Activated CD8-positive, alpha-beta memory T cell treated with anti-CD3 and anti-CD28 coated beads for 36 hours (primary cell): ENCODE measurements at regions not wholly inside any gene's neighbourhood (a gene's known extent, or its start where the extent isn't known, plus 50 kb on each side); places are given as distances from the start of the nearest gene placed in this dataset.

Experiments used
- CTCF ChIA-PET: fragments of 350-600 bp; sonication (Branson Sonifier 250); formaldehyde crosslinking; loops from one replicate; lab custom pipeline; 2021; ENCODE audit warnings: antibody characterized with exemption; lab: Charles Lee
- POLR2A ChIA-PET: fragments of 350-600 bp; sonication (Branson Sonifier 250); formaldehyde crosslinking; loops from one replicate; lab custom pipeline; 2021; ENCODE audit warnings: antibody characterized with exemption; lab: Charles Lee

DNA sequence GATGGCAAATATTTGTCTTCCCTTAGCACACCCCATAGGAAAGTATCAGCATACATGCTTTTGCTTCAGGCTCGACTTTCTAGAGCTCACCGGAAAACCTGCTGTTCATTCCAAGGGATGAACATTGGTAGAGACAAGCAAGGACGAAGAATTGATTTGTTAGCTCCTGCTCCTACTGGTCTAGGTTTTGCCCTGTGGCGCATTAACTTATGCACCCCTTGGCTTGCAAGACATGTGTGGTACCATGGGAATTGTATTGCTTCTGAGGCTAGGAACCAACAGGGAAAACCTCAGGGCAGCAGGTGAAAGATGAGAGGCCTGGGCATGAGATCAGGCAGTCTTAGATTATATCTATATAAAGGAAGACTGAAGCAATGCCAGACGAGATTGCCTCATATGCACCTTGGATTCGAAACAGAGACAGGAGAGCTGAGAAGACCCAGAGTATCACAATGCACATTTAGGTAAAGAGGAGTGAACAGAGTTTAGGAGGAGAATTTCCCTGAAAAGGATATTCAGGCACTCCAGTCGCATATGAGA lies 771.2 kb upstream of the B3GALT2 start:
- POLR2A ChIA-PET: no interaction called here
- CTCF ChIA-PET: interaction anchor here (1.0 kb wide), 1 partner anchor 17 kb away, joined by 3 read pairs; no protein-coding TSS in a partner anchor

DNA sequence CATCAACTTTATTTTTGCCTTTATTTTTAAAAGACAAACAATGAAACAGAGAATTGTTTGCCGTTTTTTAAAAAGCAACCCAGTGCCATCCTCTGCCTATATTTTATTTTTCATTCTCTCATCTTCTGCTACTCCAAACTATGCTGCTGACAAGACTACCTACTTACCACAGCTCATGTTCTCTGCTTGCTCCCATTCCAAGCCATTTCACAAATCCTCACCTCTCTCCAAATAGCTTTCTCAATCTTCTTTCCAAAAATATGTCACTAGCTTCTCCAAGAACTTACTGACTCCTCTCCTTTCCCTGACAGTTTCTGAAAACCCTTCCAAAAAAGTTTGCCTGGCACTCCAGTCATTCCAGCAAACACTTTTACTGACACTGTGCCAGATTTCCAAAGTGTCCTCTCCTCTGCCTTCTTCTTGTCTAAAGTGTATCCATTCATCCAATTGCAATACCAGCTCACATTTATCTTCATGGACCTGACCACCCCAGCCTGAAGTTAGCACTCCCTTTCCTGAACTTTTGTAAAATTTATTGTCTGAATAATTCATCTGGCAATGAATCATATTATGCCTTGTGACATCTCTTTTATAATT lies 766.5 kb upstream of the B3GALT2 start:
- CTCF ChIA-PET: interaction anchor here (0.7 kb wide), 1 partner anchor 82 kb away, joined by 3 read pairs; no protein-coding TSS in a partner anchor
- POLR2A ChIA-PET: no interaction called here

- CTCF ChIA-PET: no interaction called here
These were observed 765.6 kb upstream of the B3GALT2 start for GRCh38 chr1:193951984-193952383.

DNA sequence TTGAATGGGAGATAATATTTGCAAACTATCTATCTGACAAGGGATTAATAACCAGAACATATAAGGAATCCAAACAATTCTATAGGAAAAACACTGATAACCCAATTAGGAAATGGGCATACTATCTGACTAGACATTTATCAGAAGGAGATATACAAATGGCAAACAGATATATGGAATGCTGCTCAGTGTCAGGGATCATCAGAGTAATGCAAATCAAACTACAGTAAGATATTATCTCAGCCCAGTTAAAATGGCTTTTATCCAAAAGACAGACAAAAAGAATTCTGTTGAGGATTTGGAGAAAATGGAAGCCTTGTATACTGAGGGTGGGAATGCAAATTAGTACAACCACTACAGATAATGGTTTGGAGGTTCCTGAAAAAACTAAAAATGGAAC lies 758.0 kb upstream of the B3GALT2 start:
- POLR2A ChIA-PET: no interaction called here

More at GRCh38 chr1:193951984-193952383, 765.6 kb upstream of the B3GALT2 start:
- POLR2A ChIA-PET: no interaction called here

GRCh38 chr1:193940176-193940575 lies 753.8 kb upstream of the B3GALT2 start:
- ChIA-PET CTCF (interaction anchor here (1.0 kb wide), 1 partner anchor 17 kb away, joined by 3 read pairs; no protein-coding TSS in a partner anchor), POLR2A (no interaction called here)

More for the DNA sequence above, 758.0 kb upstream of the B3GALT2 start:
- CTCF ChIA-PET: no interaction called here

DNA sequence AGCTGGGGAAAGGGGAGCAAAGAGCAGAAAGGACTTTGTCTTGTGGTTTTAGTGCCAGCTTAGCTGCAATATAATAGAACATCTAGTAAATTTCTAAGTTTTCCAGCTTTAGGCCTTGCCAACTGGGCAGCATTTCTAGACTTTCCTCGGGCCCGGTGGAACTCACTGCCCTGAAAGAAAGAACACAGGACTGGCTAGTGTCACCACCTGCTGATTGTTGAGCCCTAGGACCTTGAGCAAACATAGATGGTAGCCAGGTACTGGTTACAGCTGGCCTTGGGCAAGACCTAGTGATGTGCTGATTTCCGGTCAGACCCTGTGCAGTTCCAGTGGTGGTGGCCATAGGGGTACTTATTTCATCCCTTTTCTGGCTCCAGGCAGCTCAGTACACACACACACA lies 753.2 kb upstream of the B3GALT2 start:
- ChIA-PET CTCF (no interaction called here), POLR2A (no interaction called here)

GRCh38 chr1:193937308-193937707 lies 750.9 kb upstream of the B3GALT2 start:
- ChIA-PET POLR2A (no interaction called here), CTCF (no interaction called here)

DNA sequence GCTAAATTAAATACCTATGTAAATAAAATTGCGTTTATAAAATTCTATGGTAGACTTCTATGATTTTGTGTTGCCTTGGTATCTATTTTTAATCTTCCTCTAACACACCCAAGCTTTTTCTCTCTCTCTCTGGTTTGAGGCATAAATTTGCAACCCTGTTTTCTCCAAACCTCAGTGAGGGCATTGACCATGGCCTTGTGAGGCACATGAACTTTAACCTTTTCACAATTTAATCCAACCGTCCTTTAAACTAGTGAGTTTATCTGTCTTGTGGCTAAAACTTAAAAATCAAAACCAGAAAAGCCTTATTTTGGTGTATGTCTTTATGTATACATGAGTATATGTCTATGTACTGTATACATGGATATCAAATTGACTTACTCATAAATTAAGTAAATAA lies 746.6 kb upstream of the B3GALT2 start:
- ChIA-PET CTCF (no interaction called here), POLR2A (no interaction called here)

GRCh38 chr1:193931356-193931755 lies 744.9 kb upstream of the B3GALT2 start:
- ChIA-PET POLR2A (no interaction called here), CTCF (no interaction called here)

DNA sequence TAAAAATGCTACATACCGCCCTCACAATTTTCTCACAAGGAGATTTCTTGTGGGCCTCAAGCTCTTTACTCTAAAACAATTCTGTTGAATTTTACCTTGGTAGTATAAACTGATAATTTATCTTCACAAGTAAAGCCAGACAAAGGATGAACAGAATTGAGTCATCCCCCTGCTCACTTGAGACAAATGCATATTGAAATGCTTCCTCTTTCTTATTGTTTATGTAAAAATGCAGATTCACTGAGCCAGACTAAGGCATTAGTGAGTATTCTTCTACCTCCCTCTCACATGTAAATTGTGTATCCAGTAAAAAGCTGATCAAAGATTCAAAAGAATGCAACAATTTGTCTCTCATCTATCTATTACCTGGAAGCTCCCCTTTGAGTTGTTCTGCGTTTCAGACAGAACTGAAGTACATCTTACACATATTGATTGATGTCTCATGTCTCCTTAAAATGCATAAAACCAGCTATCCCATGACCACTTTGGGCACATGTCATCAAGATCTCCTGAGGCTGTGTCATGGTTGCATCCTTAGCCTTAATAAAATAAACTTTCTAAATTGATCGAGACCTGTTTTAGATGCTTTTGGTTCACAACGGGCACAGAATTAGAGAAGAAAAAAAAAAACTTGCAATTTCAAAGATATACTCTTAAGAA lies 743.1 kb upstream of the B3GALT2 start:
- ChIA-PET POLR2A (no interaction called here), CTCF (no interaction called here)

- POLR2A ChIA-PET: no interaction called here
- CTCF ChIA-PET: no interaction called here
These were observed 741.1 kb upstream of the B3GALT2 start for GRCh38 chr1:193927550-193927949.

DNA sequence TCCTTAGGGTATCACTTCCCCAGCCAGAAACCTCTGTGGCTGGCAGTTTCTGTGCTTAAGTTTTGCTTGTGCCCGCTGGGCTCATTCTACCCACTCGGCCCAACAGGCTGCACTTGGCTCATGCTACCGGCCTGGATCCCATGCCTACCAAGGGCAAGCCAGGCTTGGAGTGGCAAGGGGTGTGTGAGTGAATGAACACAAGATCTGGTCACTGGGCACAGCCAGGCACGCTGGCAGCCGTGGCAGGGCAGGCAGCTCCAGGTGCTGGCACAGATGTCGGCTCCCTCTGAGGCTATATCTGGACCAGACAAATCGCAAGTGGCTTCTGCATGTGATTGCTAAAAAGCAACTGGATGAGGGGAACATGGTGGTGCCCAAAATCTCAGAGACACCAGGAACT lies 740.5 kb upstream of the B3GALT2 start:
- CTCF ChIA-PET: no interaction called here
- POLR2A ChIA-PET: no interaction called here

GRCh38 chr1:193919827-193920226 lies 733.4 kb upstream of the B3GALT2 start:
- ChIA-PET CTCF (no interaction called here), POLR2A (no interaction called here)

DNA sequence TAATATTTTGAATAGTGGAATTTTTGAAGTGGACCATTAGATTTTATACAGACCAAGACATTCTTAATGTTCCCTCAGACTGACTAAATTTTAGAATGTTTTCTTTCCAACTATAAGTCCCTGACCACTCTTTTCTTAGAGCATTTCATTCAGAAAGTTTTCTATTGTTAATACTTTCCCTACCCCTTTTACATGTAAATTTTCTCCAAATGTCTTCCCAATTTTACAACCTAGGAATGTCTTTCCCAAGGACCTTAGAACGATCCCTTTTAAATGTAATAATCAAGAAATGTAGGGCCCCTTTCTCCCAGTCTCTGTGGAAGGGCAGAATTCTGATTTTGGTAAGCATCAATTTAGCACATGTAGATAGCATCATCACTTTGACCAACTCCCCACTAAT lies 730.0 kb upstream of the B3GALT2 start:
- CTCF ChIA-PET: no interaction called here
- POLR2A ChIA-PET: no interaction called here

DNA sequence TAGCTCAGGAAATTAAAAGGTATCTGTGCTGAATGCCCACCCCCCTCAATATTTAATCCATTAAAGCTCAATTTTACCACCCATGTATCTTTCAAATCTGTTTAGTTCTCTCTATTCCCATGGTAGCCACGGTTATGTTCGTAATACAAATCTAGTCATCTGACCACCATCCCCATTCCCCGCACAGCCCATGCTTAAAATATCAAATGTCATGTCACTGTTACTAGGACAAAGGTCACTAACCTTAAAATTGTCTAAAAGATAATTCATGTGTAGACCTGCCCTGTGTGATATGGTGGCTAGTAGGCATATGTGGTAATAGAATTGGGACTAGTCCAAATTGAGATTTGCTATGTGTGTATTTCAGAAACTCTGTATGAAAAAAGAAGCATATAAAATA lies 728.5 kb upstream of the B3GALT2 start:
- ChIA-PET CTCF (no interaction called here), POLR2A (no interaction called here)

- POLR2A ChIA-PET: no interaction called here
- CTCF ChIA-PET: no interaction called here
These were observed 723.1 kb upstream of the B3GALT2 start for GRCh38 chr1:193909406-193910082.

DNA sequence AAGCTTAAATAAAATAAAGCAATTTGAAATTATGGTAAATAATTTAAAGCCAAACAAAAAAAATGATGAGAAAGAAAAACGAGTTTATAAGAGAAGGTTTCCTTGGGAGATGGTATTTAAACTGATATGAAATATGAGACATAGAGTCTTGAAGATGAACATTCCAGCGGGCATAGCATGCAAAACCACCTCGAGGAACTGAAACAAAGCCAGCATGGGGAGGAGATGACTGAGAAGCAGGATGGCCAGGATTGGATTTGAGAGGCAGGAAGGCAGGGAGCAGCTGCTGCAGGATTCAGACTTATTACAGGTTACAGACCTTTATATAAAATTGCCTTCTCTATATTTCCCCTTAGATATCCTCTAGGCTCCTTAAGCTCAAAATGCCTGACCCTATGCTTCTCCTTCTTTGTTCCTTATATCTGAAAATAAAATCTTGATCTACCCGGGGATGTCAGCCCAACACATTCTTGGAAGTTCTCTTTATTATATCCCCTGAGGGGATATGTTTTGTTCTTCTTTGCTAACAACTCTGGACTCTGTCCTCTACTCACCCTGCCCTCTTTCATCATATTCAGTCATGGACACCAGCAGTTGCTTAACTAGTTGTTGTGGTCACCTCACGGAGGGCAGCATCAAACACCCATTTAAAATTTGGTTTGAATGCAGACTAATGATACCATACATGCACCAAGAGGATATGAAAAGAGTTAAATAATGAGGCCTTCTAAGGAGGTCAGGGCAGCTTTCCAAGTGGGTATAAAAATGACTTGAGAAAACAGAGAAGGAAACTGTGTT lies 719.1 kb upstream of the B3GALT2 start:
- POLR2A ChIA-PET: no interaction called here
- CTCF ChIA-PET: no interaction called here

- POLR2A ChIA-PET: no interaction called here
- CTCF ChIA-PET: no interaction called here
These were observed 705.4 kb upstream of the B3GALT2 start for GRCh38 chr1:193891788-193892187.

GRCh38 chr1:193890935-193891334 lies 704.5 kb upstream of the B3GALT2 start:
- CTCF ChIA-PET: no interaction called here
- POLR2A ChIA-PET: no interaction called here
